Mesothelial cell of epicardium (in vitro differentiated cells): ENCODE measurements at regions not wholly inside any gene's neighbourhood (a gene's known extent, or its start where the extent isn't known, plus 50 kb on each side); places are given as distances from the start of the nearest gene placed in this dataset.

Experiments
- DNase-seq, 2 experiments: peaks; one replicate each; pipeline ENCODE4 v3.0.0; 2021; ENCODE audit warnings: low spot score in 2 of 2; ENCODE audit not compliant: unreplicated experiment in 2 of 2
- H3K27ac Mint-ChIP-seq: 2 replicates; pipeline ENCODE4 v1.8.0; 2021; ENCODE audit warnings: mixed read lengths
- H3K27me3 Mint-ChIP-seq: 2 replicates; pipeline ENCODE4 v1.8.0; 2021; ENCODE audit warnings: low read depth, mixed read lengths
- H3K36me3 Mint-ChIP-seq: 2 replicates; pipeline ENCODE4 v1.8.0; 2021; ENCODE audit warnings: mixed read lengths
- H3K4me1 Mint-ChIP-seq: 2 replicates; pipeline ENCODE4 v1.8.0; 2021; ENCODE audit warnings: mixed read lengths
- H3K4me3 Mint-ChIP-seq: 2 replicates; pipeline ENCODE4 v1.8.0; 2021; ENCODE audit warnings: mild to moderate bottlenecking, moderate library complexity, mixed read lengths
- H3K9me3 Mint-ChIP-seq: 2 replicates; pipeline ENCODE4 v1.8.0; 2021; ENCODE audit warnings: mixed read lengths
- CTCF ChIP-seq: fragments of 200-600 bp; sonication (generic); IDR thresholded peaks from one replicate; pipeline ENCODE4 v1.5.0; 2021; ENCODE audit warnings: antibody characterized with exemption; ENCODE audit not compliant: unreplicated experiment

DNA sequence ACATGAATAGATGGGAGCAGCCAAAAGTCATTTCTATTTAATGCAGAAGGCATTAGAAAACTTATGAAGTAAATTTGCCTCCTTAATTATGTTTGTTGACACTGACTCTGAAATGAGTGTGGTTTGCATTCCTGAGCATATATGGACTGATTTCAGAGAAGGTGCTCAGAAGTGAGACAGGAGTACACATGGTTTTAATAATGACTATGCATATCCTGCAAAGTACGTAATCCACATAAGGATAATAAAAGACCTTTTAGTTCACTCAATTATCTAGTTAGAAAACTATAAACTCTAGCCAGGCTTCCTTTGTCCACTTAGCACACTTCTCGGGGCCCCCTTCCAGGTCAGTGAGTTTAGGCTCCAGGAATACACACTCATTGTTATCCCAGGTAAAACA lies 75.7 kb upstream of the SNX2 start:
- no peak for DNase-seq
- Mint-ChIP-seq H3K27ac (peak overlapping the region; percentile 95), H3K4me3 (no peak overlapping the region), H3K4me1 (peaks cover 32% of the 10 kb centered on the region), H3K36me3 (no peaks in the 10 kb centered on the region), H3K27me3 (no peaks in the 10 kb centered on the region), H3K9me3 (no peaks in the 10 kb centered on the region)
- no peak for TF ChIP-seq CTCF

DNA sequence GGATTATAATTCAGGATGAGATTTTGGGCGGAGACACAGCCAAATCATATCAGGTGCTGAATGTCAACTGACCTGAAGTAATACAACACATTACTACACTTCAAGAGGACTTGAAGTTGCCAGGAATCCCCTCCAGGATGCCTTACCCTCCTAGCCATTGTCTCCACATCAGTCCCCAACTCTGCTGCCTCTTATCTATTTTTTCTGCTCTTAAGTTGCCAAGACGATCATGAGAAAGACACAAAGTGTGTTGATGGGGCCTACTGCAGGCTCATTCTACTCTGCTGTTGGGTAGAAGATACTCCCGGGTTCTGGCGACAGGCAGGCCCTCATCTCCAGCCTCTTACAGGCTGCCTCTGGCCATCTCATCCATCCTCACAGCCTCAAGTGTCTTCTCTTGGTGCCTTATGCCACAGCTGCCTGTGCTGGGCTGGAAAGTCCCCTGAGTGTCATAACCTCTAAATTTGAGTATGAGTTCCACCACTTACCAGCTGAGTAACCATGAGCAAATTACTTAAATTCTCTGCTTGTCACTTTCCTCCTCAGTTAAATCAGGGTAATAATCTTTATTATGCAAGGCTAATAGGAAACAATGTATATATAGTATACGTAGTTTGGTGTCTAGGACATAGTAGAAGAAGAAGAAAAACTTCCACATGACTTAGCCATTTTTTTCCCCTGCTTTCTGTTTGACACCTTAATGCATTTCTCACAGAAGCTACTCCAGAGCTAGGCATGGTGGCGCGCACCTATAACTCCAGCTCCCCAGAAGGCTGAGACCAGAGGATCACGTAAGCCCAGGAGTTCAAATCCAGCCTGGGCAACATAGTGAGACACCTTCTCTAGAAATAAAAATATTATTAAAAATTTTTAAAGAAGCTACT lies 73.0 kb upstream of the SNX2 start:
- H3K4me1 Mint-ChIP-seq: peaks cover 52% of the 10 kb centered on the region
- H3K36me3 Mint-ChIP-seq: no peaks in the 10 kb centered on the region
- H3K27ac Mint-ChIP-seq: no peak overlapping the region
- no peak overlapping the region for H3K4me3 Mint-ChIP-seq
- TF ChIP-seq CTCF: no peak
- no peak for DNase-seq
- no peaks in the 10 kb centered on the region for H3K27me3 Mint-ChIP-seq
- H3K9me3 Mint-ChIP-seq: no peaks in the 10 kb centered on the region

GRCh38 chr5:122702524-122702875 lies 72.4 kb upstream of the SNX2 start:
- no peak overlapping the region for H3K27ac Mint-ChIP-seq
- TF ChIP-seq CTCF: no peak
- no peak for DNase-seq
- H3K9me3 Mint-ChIP-seq: no peaks in the 10 kb centered on the region
- no peaks in the 10 kb centered on the region for H3K36me3 Mint-ChIP-seq
- no peak overlapping the region for H3K4me3 Mint-ChIP-seq
- H3K4me1 Mint-ChIP-seq: peaks cover 47% of the 10 kb centered on the region
- no peaks in the 10 kb centered on the region for H3K27me3 Mint-ChIP-seq

DNA sequence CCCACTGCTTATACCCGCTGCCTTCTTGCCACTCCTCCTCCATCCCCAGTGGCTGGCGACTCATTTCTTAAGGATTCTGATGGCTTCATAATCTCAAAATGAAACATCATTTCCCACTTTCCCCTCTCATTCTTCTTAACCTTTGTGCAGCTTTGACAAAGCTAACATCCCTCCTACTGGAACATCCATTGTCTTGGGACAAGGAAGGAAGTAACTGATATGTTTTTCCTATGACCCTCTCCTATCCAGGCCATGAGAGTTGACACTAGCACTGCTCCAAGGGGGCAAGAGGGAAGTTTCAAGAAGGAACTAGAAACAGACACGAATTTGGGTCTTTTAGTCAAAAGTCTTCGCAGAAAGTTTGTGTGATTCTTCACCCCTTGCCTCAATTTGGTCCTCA lies 71.7 kb upstream of the SNX2 start:
- no peak for DNase-seq
- H3K27me3 Mint-ChIP-seq: no peaks in the 10 kb centered on the region
- no peak overlapping the region for H3K27ac Mint-ChIP-seq
- H3K9me3 Mint-ChIP-seq: no peaks in the 10 kb centered on the region
- TF ChIP-seq CTCF: no peak
- no peak overlapping the region for H3K4me3 Mint-ChIP-seq
- H3K36me3 Mint-ChIP-seq: no peaks in the 10 kb centered on the region
- peaks cover 46% of the 10 kb centered on the region for H3K4me1 Mint-ChIP-seq

GRCh38 chr5:122704247-122705036 lies 70.4 kb upstream of the SNX2 start:
- DNase-seq: no peak
- Mint-ChIP-seq H3K27ac (peak overlapping the region; percentile 66), H3K27me3 (no peaks in the 10 kb centered on the region), H3K4me1 (peaks cover 36% of the 10 kb centered on the region), H3K9me3 (no peaks in the 10 kb centered on the region), H3K4me3 (no peak overlapping the region), H3K36me3 (no peaks in the 10 kb centered on the region)
- TF ChIP-seq CTCF: peak; percentile 67
